Effector memory CD4-positive, alpha-beta T cell (primary cell): ENCODE measurements at regions not wholly inside any gene's neighbourhood (a gene's known extent, or its start where the extent isn't known, plus 50 kb on each side); places are given as distances from the start of the nearest gene placed in this dataset.
"Not testable (repeated sequence)": the region's sequence is repeated elsewhere in the genome, so short reads cannot be mapped to it uniquely, and the experiment has no call there.

Source experiments
- DNase-seq, 3 donors: peaks; one replicate each; pipeline ENCODE4 v3.0.0-alpha.2; 2020
- H3K27ac ChIP-seq: 2 replicates; pipeline ENCODE4 v1.7.0; 2013; ENCODE audit warnings: mild to moderate bottlenecking, low read length, moderate library complexity; ENCODE audit not compliant: insufficient read depth, poor library complexity, severe bottlenecking
- H3K27me3 ChIP-seq: replicated peaks from 2 replicates; pipeline ENCODE4 v1.7.0; 2013; ENCODE audit warnings: mild to moderate bottlenecking, low read length; ENCODE audit not compliant: insufficient read depth, control insufficient read depth, poor library complexity, severe bottlenecking
- H3K36me3 ChIP-seq: 2 replicates; pipeline ENCODE4 v1.7.0; 2013; ENCODE audit warnings: mild to moderate bottlenecking, low read length, moderate library complexity; ENCODE audit not compliant: control insufficient read depth, insufficient read depth
- H3K4me1 ChIP-seq: 2 replicates; pipeline ENCODE4 v1.7.0; 2013; ENCODE audit warnings: low read length, mild to moderate bottlenecking; ENCODE audit not compliant: control insufficient read depth, insufficient read depth, poor library complexity, severe bottlenecking
- H3K4me3 ChIP-seq: 2 replicates; pipeline ENCODE4 v1.7.0; 2013; ENCODE audit warnings: low read length, low read depth, mild to moderate bottlenecking; ENCODE audit not compliant: insufficient read depth, poor library complexity, severe bottlenecking
- H3K9me3 ChIP-seq: 2 replicates; pipeline ENCODE4 v1.7.0; 2013; ENCODE audit warnings: mild to moderate bottlenecking, low read length, moderate library complexity; ENCODE audit not compliant: control insufficient read depth

- Histone ChIP-seq H3K27me3 (no peaks in the 10 kb centered on the region), H3K9me3 (no peaks in the 10 kb centered on the region), H3K4me1 (no peaks in the 10 kb centered on the region), H3K27ac (no peak overlapping the region), H3K4me3 (no peak overlapping the region), H3K36me3 (no peaks in the 10 kb centered on the region)
- no peak for DNase-seq
These were observed 894.8 kb downstream of the REEP3 start for GRCh38 chr10:64416011-64416410.

- DNase-seq = no peak
- H3K4me3 ChIP-seq = no peak overlapping the region
- no peaks in the 10 kb centered on the region for H3K9me3 ChIP-seq
- no peak overlapping the region for H3K27ac ChIP-seq
- no peaks in the 10 kb centered on the region for H3K36me3 ChIP-seq
- no peaks in the 10 kb centered on the region for H3K4me1 ChIP-seq
- H3K27me3 ChIP-seq = no peaks in the 10 kb centered on the region
These were observed 898.3 kb downstream of the REEP3 start for GRCh38 chr10:64419461-64419860.

- no peaks in the 10 kb centered on the region for H3K27me3 ChIP-seq
- H3K36me3 ChIP-seq = no peaks in the 10 kb centered on the region
- H3K9me3 ChIP-seq = no peaks in the 10 kb centered on the region
- H3K4me3 ChIP-seq = no peak overlapping the region
- H3K27ac ChIP-seq = no peak overlapping the region
- DNase-seq = no peak
- H3K4me1 ChIP-seq = no peaks in the 10 kb centered on the region
These were observed 905.5 kb downstream of the REEP3 start for GRCh38 chr10:64426745-64427144.

GRCh38 chr10:64430690-64431323, 909.6 kb downstream of the REEP3 start:
- Histone ChIP-seq H3K9me3 (no peaks in the 10 kb centered on the region), H3K27me3 (no peaks in the 10 kb centered on the region), H3K4me1 (no peaks in the 10 kb centered on the region), H3K4me3 (no peak overlapping the region), H3K27ac (no peak overlapping the region), H3K36me3 (no peaks in the 10 kb centered on the region)
- no peak for DNase-seq

GRCh38 chr10:64441872-64442271, 920.7 kb downstream of the REEP3 start:
- H3K9me3 ChIP-seq, H3K4me1 ChIP-seq, H3K4me3 ChIP-seq, H3K27me3 ChIP-seq, H3K36me3 ChIP-seq, DNase-seq, H3K27ac ChIP-seq: not testable (repeated sequence)

- H3K36me3 ChIP-seq = no peaks in the 10 kb centered on the region
- H3K4me1 ChIP-seq = no peaks in the 10 kb centered on the region
- no peak for DNase-seq
- no peak overlapping the region for H3K4me3 ChIP-seq
- no peaks in the 10 kb centered on the region for H3K9me3 ChIP-seq
- H3K27me3 ChIP-seq = no peaks in the 10 kb centered on the region
- H3K27ac ChIP-seq = no peak overlapping the region
These were observed 923.0 kb downstream of the REEP3 start for GRCh38 chr10:64444163-64444562.

- DNase-seq = no peak
- Histone ChIP-seq H3K36me3 (no peaks in the 10 kb centered on the region), H3K27me3 (no peaks in the 10 kb centered on the region), H3K27ac (no peak overlapping the region), H3K9me3 (no peaks in the 10 kb centered on the region), H3K4me1 (no peaks in the 10 kb centered on the region), H3K4me3 (no peak overlapping the region)
These were observed 923.4 kb downstream of the REEP3 start for GRCh38 chr10:64444564-64444963.

- Histone ChIP-seq H3K27ac (no peak overlapping the region), H3K4me1 (no peaks in the 10 kb centered on the region), H3K36me3 (no peaks in the 10 kb centered on the region), H3K4me3 (no peak overlapping the region), H3K27me3 (no peaks in the 10 kb centered on the region), H3K9me3 (no peaks in the 10 kb centered on the region)
- DNase-seq = no peak
These were observed 928.4 kb downstream of the REEP3 start for GRCh38 chr10:64449603-64450002.

GRCh38 chr10:64450312-64450711, 929.1 kb downstream of the REEP3 start:
- no peaks in the 10 kb centered on the region for H3K4me1 ChIP-seq
- H3K27ac ChIP-seq = no peak overlapping the region
- no peaks in the 10 kb centered on the region for H3K9me3 ChIP-seq
- DNase-seq = no peak
- no peak overlapping the region for H3K4me3 ChIP-seq
- no peaks in the 10 kb centered on the region for H3K36me3 ChIP-seq
- no peaks in the 10 kb centered on the region for H3K27me3 ChIP-seq

GRCh38 chr10:64454962-64455361, 933.8 kb downstream of the REEP3 start:
- no peaks in the 10 kb centered on the region for H3K27me3 ChIP-seq
- H3K4me1 ChIP-seq = no peaks in the 10 kb centered on the region
- H3K4me3 ChIP-seq = no peak overlapping the region
- H3K27ac ChIP-seq = no peak overlapping the region
- H3K36me3 ChIP-seq = no peaks in the 10 kb centered on the region
- DNase-seq = no peak
- H3K9me3 ChIP-seq = no peaks in the 10 kb centered on the region
